K562 (cell line): ENCODE measurements at regions not wholly inside any gene's neighbourhood (a gene's known extent, or its start where the extent isn't known, plus 50 kb on each side); places are given as distances from the start of the nearest gene placed in this dataset.

Experiments used
- ATAC-seq: fragments of 200-7000 bp; cut with Tn5 transposase; 3 replicates; pipeline ENCODE4 v1.9.1; 2020; ENCODE audit warnings: moderate library complexity
- BruUV-seq: library from RNA; stranded (reverse); fragments of 400-500 nt; replicated peaks from 2 replicates; lab custom pipeline; 2021; lab: Mats Ljungman, UMichigan
- CTCF ChIA-PET: fragments of 300-600 bp; formaldehyde crosslinking; extraction: SDS; loops from one replicate; lab custom pipeline; 2021; ENCODE audit warnings: low intra/inter-chr PET ratio; lab: Yijun Ruan, JAX
- POLR2A ChIA-PET: fragments of 300-600, 350-650 bp; sonication (Branson Sonifier 250); formaldehyde crosslinking; extraction: SDS; loops from one replicate; lab custom pipeline; 2021; ENCODE audit warnings: antibody characterized with exemption, inconsistent platforms; lab: Yijun Ruan, JAX
- DNase-seq, 4 experiments: peaks; one replicate each; pipeline versions ENCODE4 v3.0.0 to v3.0.0-alpha.2; 2011 to 2018; ENCODE audit warnings: low spot score in 3 of 4, mixed read lengths in 3 of 4; ENCODE audit errors: extremely low read depth in 1 of 4
- FAIRE-seq: peaks from 2 replicates; lab custom pipeline; 2011; peaks lifted over from hg19 to GRCh38; lab: Jason Lieb, UNC
- H2AFZ ChIP-seq: 2 replicates; pipeline ENCODE4 v1.6.0; 2011; ENCODE audit warnings: low read depth, low read length, control low read depth, inconsistent platforms
- H3K27ac ChIP-seq: fragments of 200-600 bp; 3 replicates; pipeline ENCODE4 v1.8.0; 2011; ENCODE audit warnings: low read depth, mild to moderate bottlenecking, control low read depth, inconsistent platforms, low read length, moderate library complexity, mixed read lengths; ENCODE audit errors: extremely low read depth
- H3K27me3 ChIP-seq, 2 experiments: fragments of 300-600 bp in 1 of 2; 2 replicates in 1 of 2; 3 replicates in 1 of 2; pipeline versions ENCODE4 v1.6.0 to v1.8.0; 2011; ENCODE audit warnings: inconsistent platforms in 2 of 2, low read length in 2 of 2, mild to moderate bottlenecking in 1 of 2, mixed read lengths in 1 of 2, moderate library complexity in 1 of 2; ENCODE audit not compliant: control insufficient read depth in 2 of 2, insufficient read depth in 2 of 2
- H3K36me3 ChIP-seq: fragments of 300-600 bp; 3 replicates; pipeline ENCODE4 v1.8.0; 2011; ENCODE audit warnings: mild to moderate bottlenecking, low read length, inconsistent platforms; ENCODE audit not compliant: control insufficient read depth, insufficient read depth
- H3K4me1 ChIP-seq, 2 experiments: fragments of 200-600 bp in 1 of 2; replicated peaks in 1 of 2; 2 replicates in 1 of 2; 3 replicates in 1 of 2; pipeline versions ENCODE4 v1.5.1 to v1.8.0; 2011; ENCODE audit warnings: inconsistent platforms in 2 of 2, low read length in 2 of 2, mild to moderate bottlenecking in 1 of 2, mixed read lengths in 1 of 2, moderate library complexity in 1 of 2; ENCODE audit not compliant: control insufficient read depth in 2 of 2, insufficient read depth in 2 of 2
- H3K4me2 ChIP-seq: 2 replicates; pipeline ENCODE4 v1.6.1; 2011; ENCODE audit warnings: low read length, control low read depth, inconsistent platforms, mixed read lengths; ENCODE audit not compliant: insufficient read depth
- H3K4me3 ChIP-seq: fragments of 200-600 bp; sonication (generic), shearing (Covaris generic); 2 replicates; pipeline ENCODE4 v1.5.1; 2016; ENCODE audit warnings: control low read depth, inconsistent platforms
- H3K79me2 ChIP-seq: fragments of 200-600 bp; 3 replicates; pipeline ENCODE4 v1.8.0; 2011; ENCODE audit warnings: low read length, inconsistent platforms; ENCODE audit not compliant: control insufficient read depth, insufficient read depth
- H3K9ac ChIP-seq, 2 experiments: 2 replicates each; pipeline versions ENCODE4 v1.6.0 to v1.6.1; 2011; ENCODE audit warnings: low read depth in 2 of 2, low read length in 2 of 2, control low read depth in 1 of 2, inconsistent platforms in 1 of 2, mild to moderate bottlenecking in 1 of 2, mixed read lengths in 1 of 2; ENCODE audit not compliant: insufficient read depth in 1 of 2
- H3K9me1 ChIP-seq: one replicate; pipeline ENCODE4 v1.6.0; 2011; ENCODE audit warnings: inconsistent platforms, mild to moderate bottlenecking, low read length, moderate library complexity; ENCODE audit not compliant: control insufficient read depth, insufficient read depth
- H3K9me3 ChIP-seq: replicated peaks from 2 replicates; pipeline ENCODE4 v1.5.1; 2011; ENCODE audit warnings: low read depth, low read length, inconsistent platforms; ENCODE audit not compliant: control insufficient read depth, insufficient read depth
- H4K20me1 ChIP-seq: replicated peaks from 2 replicates; pipeline ENCODE4 v1.6.1; 2011; ENCODE audit warnings: low read length, inconsistent platforms, mixed read lengths; ENCODE audit not compliant: control insufficient read depth, insufficient read depth
- CBFA2T3 ChIP-seq: fragments of 450-650 bp; IDR thresholded peaks from 2 replicates; pipeline ENCODE4 v1.6.1; 2017
- CEBPB ChIP-seq: fragments of 450-650 bp; IDR thresholded peaks from 2 replicates; pipeline ENCODE4 v1.6.1; 2016; ENCODE audit warnings: missing genetic modification characterization, missing compliant biosample characterization
- CHD1 ChIP-seq: fragments of 200-600 bp; sonication (generic); IDR thresholded peaks from one replicate; pipeline ENCODE4 v1.6.1; 2012; ENCODE audit warnings: mild to moderate bottlenecking, moderate library complexity, low read length, inconsistent platforms
- MAFG ChIP-seq: fragments of 450-650 bp; conservative IDR thresholded peaks from 2 replicates; pipeline ENCODE4 v1.6.1; 2016; ENCODE audit warnings: missing genetic modification characterization, missing compliant biosample characterization
- NFE2L1 ChIP-seq: fragments of 450-650 bp; IDR thresholded peaks from 2 replicates; pipeline ENCODE4 v1.6.1; 2016; ENCODE audit warnings: missing genetic modification characterization, low read depth, mild to moderate bottlenecking, missing compliant biosample characterization, moderate library complexity, borderline replicate concordance
- SMC3 ChIP-seq: conservative IDR thresholded peaks from 2 replicates; pipeline ENCODE4 v1.6.1; 2011; ENCODE audit warnings: low read depth, low read length, improper control_type of control experiment; ENCODE audit not compliant: insufficient read depth
- ZNF511 ChIP-seq: sonication (generic); formaldehyde crosslinking; IDR thresholded peaks from 2 replicates; pipeline ENCODE4 v1.8.0; 2022; ENCODE audit warnings: mild to moderate bottlenecking, missing genetic modification reagents
- ZNF551 ChIP-seq: fragments of 250-450 bp; sonication (Bioruptor Pico); IDR thresholded peaks from 2 replicates; pipeline ENCODE4 v1.5.0; 2021; ENCODE audit warnings: mild to moderate bottlenecking, moderate library complexity
- ZNF583 ChIP-seq: fragments of 250-450 bp; sonication (Bioruptor Pico); IDR thresholded peaks from 2 replicates; pipeline ENCODE4 v1.4.0; 2020
- ZNF589 ChIP-seq: fragments of 200-800 bp; sonication (Bioruptor generic); IDR thresholded peaks from 2 replicates; pipeline ENCODE4 v1.6.1; 2016; ENCODE audit warnings: low read depth, missing genetic modification characterization, missing compliant biosample characterization
- ZNF699 ChIP-seq: fragments of 250-450 bp; sonication (Bioruptor Pico); IDR thresholded peaks from 2 replicates; pipeline ENCODE4 v1.8.0; 2021; ENCODE audit warnings: mild to moderate bottlenecking, moderate library complexity; ENCODE audit not compliant: insufficient replicate concordance
- WGBS: fragments of 100-300 bp; shearing (Covaris generic); methylation state at CpG from one replicate; pipeline ENCODE4 v1.1.6; 2016; ENCODE audit warnings: low coverage, mixed read lengths; ENCODE audit not compliant: insufficient coverage; ENCODE audit errors: missing lambda C conversion rate; 5-methylcytosine and 5-hydroxymethylcytosine counted together
- in situ Hi-C: fragments of 300-500 bp; cut with MboI; formaldehyde crosslinking; loops from 4 replicates; pipeline ENCODE4 v1.15.0; 2018; ENCODE audit warnings: inconsistent platforms, mixed read lengths
- intact Hi-C: fragments of 100-400 bp; cut with micrococcal nuclease; formaldehyde crosslinking; loops from 2 replicates; pipeline ENCODE4 v1.14.2; 2022
- TF ChIP-seq, protein P1 (sequence below): fragments of 450-650 bp; conservative IDR thresholded peaks from 2 replicates; pipeline ENCODE4 v1.6.1; 2016; ENCODE audit warnings: missing genetic modification characterization, low read depth, mild to moderate bottlenecking, missing compliant biosample characterization, moderate library complexity
- TF ChIP-seq, protein P2 (sequence below): sonication (generic); formaldehyde crosslinking; IDR thresholded peaks from 2 replicates; pipeline ENCODE4 v1.8.0; 2022; ENCODE audit warnings: missing genetic modification reagents, mild to moderate bottlenecking, moderate library complexity, borderline replicate concordance

DNA sequence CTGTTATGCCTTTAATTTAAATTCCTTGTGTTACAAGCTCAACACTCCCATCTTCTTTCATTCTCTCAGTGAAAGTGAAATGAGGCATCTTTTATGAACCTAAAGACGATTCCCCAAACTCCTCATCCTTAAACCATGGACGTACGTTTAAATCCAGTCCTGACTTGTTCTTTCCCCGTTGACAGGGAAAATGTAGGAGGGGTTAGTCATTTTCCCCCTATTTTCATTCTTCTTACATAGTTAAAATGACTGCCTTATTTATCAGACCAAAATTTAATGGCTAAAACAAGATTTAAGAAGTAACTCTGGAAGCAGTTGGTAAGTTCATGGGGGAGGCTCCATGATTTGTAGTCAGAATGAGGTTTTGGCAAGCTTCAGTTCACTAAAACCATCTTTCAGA, 134.9 kb downstream of the KCNA5 start:
- H3K9me1 ChIP-seq, result no peaks in the 10 kb centered on the region
- ATAC-seq, result no peak
- no peaks in the 10 kb centered on the region for H3K4me1 ChIP-seq
- H2AFZ ChIP-seq, result no peak overlapping the region
- H3K9ac ChIP-seq, result no peak overlapping the region
- 7% methylated on average over 4 of the region's 4 CpGs for WGBS
- no peak for DNase-seq
- CTCF ChIA-PET, result no interaction called here
- H3K79me2 ChIP-seq, result no peaks in the 10 kb centered on the region
- no peaks in the 10 kb centered on the region for H3K36me3 ChIP-seq
- BruUV-seq, result no TSS peak
- no peaks in the 10 kb centered on the region; a peak in 1 of 5 replicates for H3K27me3 ChIP-seq
- POLR2A ChIA-PET, result no interaction called here
- H3K27ac ChIP-seq, result no peak overlapping the region
- intact Hi-C loops, result no loop called here
- no peak for TF ChIP-seq SMC3
- no peak for TF ChIP-seq CBFA2T3
- TF ChIP-seq CEBPB (tag), result no peak
- in situ Hi-C loops, result loop anchor here (25.0 kb wide), 1 partner anchor 609 kb away; no protein-coding TSS in a partner anchor
- H3K4me3 ChIP-seq, result no peak overlapping the region
- no peak for FAIRE-seq
- no peaks in the 10 kb centered on the region for H4K20me1 ChIP-seq
- H3K9me3 ChIP-seq, result no peaks in the 10 kb centered on the region
- no peak overlapping the region for H3K4me2 ChIP-seq

DNA sequence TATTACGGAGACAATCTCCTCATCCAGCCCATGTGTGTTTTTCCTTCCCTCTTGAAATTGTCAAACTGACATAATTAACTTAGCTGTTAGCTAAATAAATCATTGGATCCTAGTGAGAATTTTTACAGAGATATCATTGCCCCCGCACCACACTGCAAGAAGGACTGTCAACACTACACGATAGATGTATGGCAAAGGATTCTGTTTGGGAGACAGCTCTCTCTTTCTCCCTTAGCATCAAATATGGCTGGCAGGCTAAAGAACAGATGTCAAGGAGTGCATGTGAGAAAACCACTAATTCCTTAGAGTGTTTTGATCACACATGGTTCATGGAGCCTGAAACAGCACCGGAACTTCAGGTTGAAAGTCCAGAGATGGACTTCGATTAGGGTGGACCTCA, 136.8 kb downstream of the KCNA5 start:
- no peaks in the 10 kb centered on the region for H4K20me1 ChIP-seq
- DNase-seq (no peak), ATAC-seq (no peak), FAIRE-seq (no peak)
- 12% methylated on average over 5 of the region's 5 CpGs for WGBS
- no peak overlapping the region for H3K27ac ChIP-seq
- POLR2A ChIA-PET, result interaction anchor here (0.6 kb wide), 1 partner anchor 176 kb away, joined by 3 read pairs; no protein-coding TSS in a partner anchor
- no peak overlapping the region for H3K4me2 ChIP-seq
- no peaks in the 10 kb centered on the region for H3K36me3 ChIP-seq
- no peaks in the 10 kb centered on the region for H3K4me1 ChIP-seq
- no peak overlapping the region for H3K4me3 ChIP-seq
- no peaks in the 10 kb centered on the region for H3K9me3 ChIP-seq
- intact Hi-C loops, result no loop called here
- no TSS peak for BruUV-seq
- in situ Hi-C loops, result loop anchor here (25.0 kb wide), 1 partner anchor 607 kb away; no protein-coding TSS in a partner anchor
- H3K9ac ChIP-seq, result no peak overlapping the region
- H2AFZ ChIP-seq, result no peak overlapping the region
- no peaks in the 10 kb centered on the region; a peak in 1 of 5 replicates for H3K27me3 ChIP-seq
- H3K79me2 ChIP-seq, result no peaks in the 10 kb centered on the region
- CTCF ChIA-PET, result no interaction called here
- H3K9me1 ChIP-seq, result no peaks in the 10 kb centered on the region
- no peak for TF ChIP-seq ZNF589
- TF ChIP-seq ZNF699, result no peak
- no peak for TF ChIP-seq MAFG (tag)
- TF ChIP-seq ZNF511 (CRISPR knock-in tag), result no peak
- TF ChIP-seq CHD1, result no peak
- no peak for TF ChIP-seq NFE2L1
- TF ChIP-seq, protein P1, sequence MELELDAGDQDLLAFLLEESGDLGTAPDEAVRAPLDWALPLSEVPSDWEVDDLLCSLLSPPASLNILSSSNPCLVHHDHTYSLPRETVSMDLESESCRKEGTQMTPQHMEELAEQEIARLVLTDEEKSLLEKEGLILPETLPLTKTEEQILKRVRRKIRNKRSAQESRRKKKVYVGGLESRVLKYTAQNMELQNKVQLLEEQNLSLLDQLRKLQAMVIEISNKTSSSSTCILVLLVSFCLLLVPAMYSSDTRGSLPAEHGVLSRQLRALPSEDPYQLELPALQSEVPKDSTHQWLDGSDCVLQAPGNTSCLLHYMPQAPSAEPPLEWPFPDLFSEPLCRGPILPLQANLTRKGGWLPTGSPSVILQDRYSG (tag), result no peak
- TF ChIP-seq ZNF583, result no peak
- no peak for TF ChIP-seq ZNF551 (CRISPR knock-in tag)
- TF ChIP-seq, protein P2, sequence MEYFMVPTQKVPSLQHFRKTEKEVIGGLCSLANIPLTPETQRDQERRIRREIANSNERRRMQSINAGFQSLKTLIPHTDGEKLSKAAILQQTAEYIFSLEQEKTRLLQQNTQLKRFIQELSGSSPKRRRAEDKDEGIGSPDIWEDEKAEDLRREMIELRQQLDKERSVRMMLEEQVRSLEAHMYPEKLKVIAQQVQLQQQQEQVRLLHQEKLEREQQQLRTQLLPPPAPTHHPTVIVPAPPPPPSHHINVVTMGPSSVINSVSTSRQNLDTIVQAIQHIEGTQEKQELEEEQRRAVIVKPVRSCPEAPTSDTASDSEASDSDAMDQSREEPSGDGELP, result no peak
